Adrenal gland (tissue), 9 donors: ENCODE measurements at regions not wholly inside any gene's neighbourhood (a gene's known extent, or its start where the extent isn't known, plus 50 kb on each side); places are given as distances from the start of the nearest gene placed in this dataset.
A peak's percentile ranks its signal among the peaks of the same experiment; 100 is the strongest.

Source experiments
- DNase-seq, 7 donors: peaks; one replicate each; pipeline ENCODE4 v3.0.0-alpha.2; 2019 to 2020
- H3K27ac ChIP-seq, 5 donors: fragments of 200-600 bp; sonication (generic) in 4 of 5; 1 replicate in 3 of 5; 2 replicates in 2 of 5; pipeline versions ENCODE4 v1.5.1 to v1.8.0; 2016 to 2020; ENCODE audit warnings: mild to moderate bottlenecking in 1 of 5
- H3K27me3 ChIP-seq: fragments of 200-600 bp; 2 replicates; pipeline ENCODE4 v1.8.0; 2021
- H3K36me3 ChIP-seq, 2 donors: fragments of 200-600 bp; replicated peaks in 1 of 2; 1 replicate in 1 of 2; 2 replicates in 1 of 2; pipeline versions ENCODE4 v1.5.1 to v1.8.0; 2018 to 2022
- H3K4me1 ChIP-seq, 2 donors: fragments of 200-600 bp; replicated peaks in 1 of 2; 1 replicate in 1 of 2; 2 replicates in 1 of 2; pipeline versions ENCODE4 v1.5.1 to v1.8.0; 2018 to 2021
- H3K4me3 ChIP-seq, 4 donors: fragments of 200-600 bp; sonication (generic) in 3 of 4; one replicate each; pipeline ENCODE4 v1.5.1; 2016 to 2018
- H3K9me3 ChIP-seq, 3 donors: fragments of 200-600 bp; sonication (generic) in 1 of 3; replicated peaks in 1 of 3; 1 replicate in 2 of 3; 2 replicates in 1 of 3; pipeline versions ENCODE4 v1.5.1 to v1.8.0; 2016 to 2021
- POLR2A ChIP-seq, 2 donors: fragments of 450-650 bp; IDR thresholded peaks; one replicate each; pipeline ENCODE4 v1.6.1; 2017; ENCODE audit warnings: antibody characterized with exemption in 2 of 2, mild to moderate bottlenecking in 2 of 2, moderate library complexity in 1 of 2
- WGBS, 4 donors: extraction: QIAGEN DNeasy Blood & Tissue Kit in 2 of 4; methylation state at CpG; one replicate each; pipeline versions ENCODE4 v1.1.5 to v1.1.7; 2013 to 2017; 5-methylcytosine and 5-hydroxymethylcytosine counted together
- intact Hi-C, 2 donors: fragments of 100-400 bp; cut with DNase I; formaldehyde crosslinking; loops; one replicate each; pipeline versions ENCODE4 v1.14.1 to v1.15.0; 2022 to 2023
- TF ChIP-seq, protein P1 (sequence below), 6 experiments: fragments of 450-650 bp in 4 of 6; fragments of 200-600 bp in 2 of 6; sonication (generic) in 1 of 6; IDR thresholded peaks; 1 replicate in 5 of 6; 2 replicates in 1 of 6; pipeline versions ENCODE4 v1.5.1 to v1.8.0; 2016 to 2021; ENCODE audit warnings: antibody characterized with exemption in 6 of 6, mild to moderate bottlenecking in 2 of 6, moderate library complexity in 1 of 6
- donor health status: healthy with polysubstance abuse.
- donor health status: Bipolar disorder and iron deficiency.
- donor health status: DM: yes; HTN: yes; CAD: no.
- donor health status: DM: no; HTN: no; CAD: no.
- donor health status: DM: no; HTN: no; CAD: no.

DNA sequence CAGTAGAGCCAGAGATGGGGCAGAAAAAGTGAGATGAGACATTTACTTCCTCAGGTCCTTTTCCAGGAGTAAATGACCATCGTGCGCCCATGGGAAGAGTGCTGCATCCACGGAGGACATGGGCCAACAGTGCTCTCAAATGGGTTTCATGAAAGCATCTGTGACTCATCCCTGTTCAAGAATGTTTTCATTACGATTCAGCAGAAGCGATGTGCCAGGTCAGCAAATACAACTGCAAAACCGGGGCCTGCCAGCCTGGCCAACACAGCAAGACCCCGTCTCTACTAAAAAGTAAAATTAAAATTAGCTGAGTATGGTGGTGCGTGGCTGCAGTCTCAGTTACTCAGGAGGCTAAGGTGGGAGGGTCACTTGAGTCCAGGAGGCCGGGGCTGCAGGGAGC lies 125.1 kb downstream of the LY86 start:
- Histone ChIP-seq H3K27me3 (no peaks in the 10 kb centered on the region), H3K36me3 (no peaks in the 10 kb centered on the region), H3K4me3 (no peak overlapping the region), H3K9me3 (no peaks in the 10 kb centered on the region), H3K4me1 (peaks cover 0 to 12% of the 10 kb centered on the region in 2 donors), H3K27ac (no peak overlapping the region)
- 70 to 77% (median 71%) methylated on average over 9 of the region's 9 CpGs for WGBS, 4 donors
- peak in 1 of 7 donors; percentile 39 for DNase-seq
- intact Hi-C loops = no loop called here
- TF ChIP-seq, protein P1, sequence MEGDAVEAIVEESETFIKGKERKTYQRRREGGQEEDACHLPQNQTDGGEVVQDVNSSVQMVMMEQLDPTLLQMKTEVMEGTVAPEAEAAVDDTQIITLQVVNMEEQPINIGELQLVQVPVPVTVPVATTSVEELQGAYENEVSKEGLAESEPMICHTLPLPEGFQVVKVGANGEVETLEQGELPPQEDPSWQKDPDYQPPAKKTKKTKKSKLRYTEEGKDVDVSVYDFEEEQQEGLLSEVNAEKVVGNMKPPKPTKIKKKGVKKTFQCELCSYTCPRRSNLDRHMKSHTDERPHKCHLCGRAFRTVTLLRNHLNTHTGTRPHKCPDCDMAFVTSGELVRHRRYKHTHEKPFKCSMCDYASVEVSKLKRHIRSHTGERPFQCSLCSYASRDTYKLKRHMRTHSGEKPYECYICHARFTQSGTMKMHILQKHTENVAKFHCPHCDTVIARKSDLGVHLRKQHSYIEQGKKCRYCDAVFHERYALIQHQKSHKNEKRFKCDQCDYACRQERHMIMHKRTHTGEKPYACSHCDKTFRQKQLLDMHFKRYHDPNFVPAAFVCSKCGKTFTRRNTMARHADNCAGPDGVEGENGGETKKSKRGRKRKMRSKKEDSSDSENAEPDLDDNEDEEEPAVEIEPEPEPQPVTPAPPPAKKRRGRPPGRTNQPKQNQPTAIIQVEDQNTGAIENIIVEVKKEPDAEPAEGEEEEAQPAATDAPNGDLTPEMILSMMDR (IDR thresholded peaks at IDR 0.05) = no peak
- no peak for TF ChIP-seq POLR2A (IDR thresholded peaks at IDR 0.05)

DNA sequence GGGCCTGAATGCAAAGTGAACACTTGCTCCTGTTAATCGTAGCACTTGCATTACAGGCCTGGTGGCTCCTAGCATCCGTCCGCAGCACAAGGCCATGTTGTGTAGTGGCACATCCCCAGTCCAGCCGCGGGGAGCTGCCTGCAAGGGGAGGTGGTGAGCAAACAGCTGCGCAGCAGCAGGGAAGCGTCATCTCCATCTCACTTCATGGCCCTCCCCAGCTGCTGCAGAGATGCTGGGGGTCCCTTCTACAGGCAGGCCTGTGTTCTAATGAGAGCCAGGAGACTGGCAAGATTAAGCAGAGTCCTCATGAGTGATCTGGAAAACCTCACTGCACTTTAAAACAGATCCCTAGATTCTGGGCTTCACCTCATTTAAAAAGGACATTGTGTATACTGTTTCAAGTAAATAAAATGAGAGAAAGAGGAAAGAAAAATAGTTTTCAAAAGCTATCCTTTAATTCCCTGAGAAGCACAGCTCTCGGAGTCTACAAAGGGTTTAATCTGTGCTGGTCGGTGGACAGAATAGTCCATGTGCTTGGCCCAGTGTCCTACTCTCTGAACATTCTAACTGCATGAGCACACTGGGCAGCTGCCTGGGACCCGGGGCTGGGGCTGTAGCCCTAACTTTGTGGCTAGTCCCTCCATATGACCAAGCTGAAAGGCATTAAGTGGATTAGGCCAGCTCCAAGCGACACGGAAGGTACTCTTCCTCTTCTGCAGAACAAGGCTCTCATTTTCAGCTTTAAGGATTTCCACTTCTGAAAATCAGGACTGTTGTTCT lies 125.8 kb downstream of the LY86 start:
- Histone ChIP-seq H3K36me3 (no peaks in the 10 kb centered on the region), H3K9me3 (no peaks in the 10 kb centered on the region), H3K4me3 (no peak overlapping the region), H3K4me1 (peaks cover 0 to 12% of the 10 kb centered on the region in 2 donors), H3K27me3 (no peaks in the 10 kb centered on the region), H3K27ac (no peak overlapping the region)
- TF ChIP-seq, protein P1 (IDR thresholded peaks at IDR 0.05) = no peak
- no peak for TF ChIP-seq POLR2A (IDR thresholded peaks at IDR 0.05)
- DNase-seq = peak in 1 of 7 donors; percentile 55
- intact Hi-C loops = no loop called here
- WGBS, 4 donors = 71 to 86% (median 81%) methylated on average over 11 to 12 of the region's 12 CpGs

DNA sequence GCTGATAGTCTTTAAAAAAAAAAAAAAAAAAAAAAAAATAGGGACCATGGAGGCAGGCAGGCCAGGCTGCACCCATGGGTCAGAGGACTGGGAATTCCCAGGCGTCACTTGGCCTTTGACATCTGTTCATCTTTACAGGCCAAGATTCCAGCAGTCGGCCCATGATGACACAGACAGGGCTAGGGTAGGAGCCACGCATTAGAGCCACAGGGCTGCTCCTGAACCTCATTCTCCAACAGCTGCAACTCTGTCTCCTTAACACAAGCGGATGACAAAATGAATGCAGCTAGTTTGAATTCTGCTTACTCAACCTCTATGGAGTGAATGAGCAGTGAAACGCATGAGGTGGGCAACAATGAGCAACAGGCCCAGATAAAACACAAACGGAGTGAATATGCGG lies 126.4 kb downstream of the LY86 start:
- Histone ChIP-seq H3K27ac (no peak overlapping the region), H3K4me1 (peaks cover 0 to 12% of the 10 kb centered on the region in 2 donors), H3K36me3 (no peaks in the 10 kb centered on the region), H3K27me3 (no peaks in the 10 kb centered on the region), H3K4me3 (no peak overlapping the region), H3K9me3 (no peaks in the 10 kb centered on the region)
- TF ChIP-seq, protein P1 (IDR thresholded peaks at IDR 0.05) = no peak
- TF ChIP-seq POLR2A (IDR thresholded peaks at IDR 0.05) = no peak
- intact Hi-C loops = no loop called here
- WGBS, 4 donors = 89 to 97% (median 92%) methylated on average over 7 of the region's 7 CpGs
- no peak for DNase-seq

DNA sequence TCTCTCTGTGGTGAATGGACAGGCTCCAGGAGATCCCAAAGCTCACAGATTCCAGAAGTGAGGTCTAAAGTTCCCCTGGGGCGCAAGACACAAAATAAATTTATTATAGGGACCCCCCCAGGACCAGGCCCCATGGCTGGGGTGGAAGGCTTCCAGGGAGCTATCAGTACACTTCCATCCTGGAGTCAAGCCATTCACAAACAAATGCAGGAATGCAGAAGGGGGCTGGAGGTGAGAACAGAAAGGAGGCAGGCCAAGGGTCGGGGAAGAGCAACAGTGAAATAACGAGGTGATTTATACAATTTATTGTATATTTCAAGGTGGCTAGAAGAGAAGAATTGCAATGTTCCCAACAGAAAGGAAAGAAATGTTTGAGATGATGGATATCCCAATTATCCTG lies 126.9 kb downstream of the LY86 start:
- DNase-seq = no peak
- intact Hi-C loops = no loop called here
- H3K4me3 ChIP-seq = no peak overlapping the region

More for the DNA sequence above, 126.9 kb downstream of the LY86 start:
- Histone ChIP-seq H3K9me3 (no peaks in the 10 kb centered on the region), H3K27me3 (no peaks in the 10 kb centered on the region), H3K4me1 (peaks cover 0 to 12% of the 10 kb centered on the region in 2 donors), H3K27ac (no peak overlapping the region), H3K36me3 (no peaks in the 10 kb centered on the region)
- TF ChIP-seq, protein P1 (IDR thresholded peaks at IDR 0.05) = no peak
- no peak for TF ChIP-seq POLR2A (IDR thresholded peaks at IDR 0.05)
- WGBS, 4 donors = 75 to 89% (median 86%) methylated on average over 3 of the region's 3 CpGs
